ENCODE measurements at regions not wholly inside any gene's neighbourhood (a gene's known extent, or its start where the extent isn't known, plus 50 kb on each side); places are given as distances from the start of the nearest gene placed in this dataset.

GRCh38 chr14:38836539-38836938, 266.5 kb downstream of the SEC23A start:
- no peak for DNase-seq (ENCODE audit: low read depth, low spot score)
- Histone ChIP-seq H3K27me3 (ENCODE audit: control insufficient read depth, insufficient read depth, low read length) (no peaks in the 10 kb centered on the region), H3K9me3 (ENCODE audit: control insufficient read depth, insufficient read depth, low read length) (no peaks in the 10 kb centered on the region; the same call in 1 of the 2 replicates), H3K4me3 (ENCODE audit: low read depth, low read length) (no peak overlapping the region), H3K27ac (ENCODE audit: low read depth, low read length) (no peak overlapping the region)
- CTCF ChIA-PET = no interaction called here
- POLR2A ChIA-PET = no interaction called here
- TF ChIP-seq, protein P1, sequence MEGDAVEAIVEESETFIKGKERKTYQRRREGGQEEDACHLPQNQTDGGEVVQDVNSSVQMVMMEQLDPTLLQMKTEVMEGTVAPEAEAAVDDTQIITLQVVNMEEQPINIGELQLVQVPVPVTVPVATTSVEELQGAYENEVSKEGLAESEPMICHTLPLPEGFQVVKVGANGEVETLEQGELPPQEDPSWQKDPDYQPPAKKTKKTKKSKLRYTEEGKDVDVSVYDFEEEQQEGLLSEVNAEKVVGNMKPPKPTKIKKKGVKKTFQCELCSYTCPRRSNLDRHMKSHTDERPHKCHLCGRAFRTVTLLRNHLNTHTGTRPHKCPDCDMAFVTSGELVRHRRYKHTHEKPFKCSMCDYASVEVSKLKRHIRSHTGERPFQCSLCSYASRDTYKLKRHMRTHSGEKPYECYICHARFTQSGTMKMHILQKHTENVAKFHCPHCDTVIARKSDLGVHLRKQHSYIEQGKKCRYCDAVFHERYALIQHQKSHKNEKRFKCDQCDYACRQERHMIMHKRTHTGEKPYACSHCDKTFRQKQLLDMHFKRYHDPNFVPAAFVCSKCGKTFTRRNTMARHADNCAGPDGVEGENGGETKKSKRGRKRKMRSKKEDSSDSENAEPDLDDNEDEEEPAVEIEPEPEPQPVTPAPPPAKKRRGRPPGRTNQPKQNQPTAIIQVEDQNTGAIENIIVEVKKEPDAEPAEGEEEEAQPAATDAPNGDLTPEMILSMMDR (IDR thresholded peaks at IDR 0.05; ENCODE audit: low read depth, low read length) = no peak

DNA sequence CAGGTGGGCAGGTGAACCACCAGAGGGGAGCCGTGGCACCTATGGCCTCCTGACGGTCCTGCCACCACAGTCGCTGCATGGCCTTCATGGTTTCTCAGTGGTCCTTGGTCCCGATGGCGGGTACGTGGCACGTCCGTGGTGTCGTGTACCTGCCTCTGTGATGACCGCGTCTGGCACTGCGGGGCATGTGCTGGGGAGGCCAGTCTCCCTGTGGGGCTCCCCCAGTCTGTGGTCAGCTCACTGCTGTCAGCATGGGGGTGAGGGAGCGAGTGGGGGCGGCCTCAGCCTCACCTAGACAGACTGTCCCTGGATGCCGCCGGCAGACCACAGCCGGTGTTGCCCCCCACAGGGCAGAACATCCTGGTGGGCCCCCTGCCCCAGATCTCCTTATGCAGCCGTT, 267.2 kb downstream of the SEC23A start:
- Histone ChIP-seq H3K9me3 (ENCODE audit: control insufficient read depth, insufficient read depth, low read length) (no peaks in the 10 kb centered on the region; the same call in 1 of the 2 replicates), H3K27me3 (ENCODE audit: control insufficient read depth, insufficient read depth, low read length) (no peaks in the 10 kb centered on the region), H3K27ac (ENCODE audit: low read depth, low read length) (no peak overlapping the region), H3K4me3 (ENCODE audit: low read depth, low read length) (no peak overlapping the region)
- ChIA-PET POLR2A (no interaction called here), CTCF (no interaction called here)
- no peak for DNase-seq (ENCODE audit: low read depth, low spot score)
- TF ChIP-seq, protein P1 (IDR thresholded peaks at IDR 0.05; ENCODE audit: low read depth, low read length) = no peak

DNA sequence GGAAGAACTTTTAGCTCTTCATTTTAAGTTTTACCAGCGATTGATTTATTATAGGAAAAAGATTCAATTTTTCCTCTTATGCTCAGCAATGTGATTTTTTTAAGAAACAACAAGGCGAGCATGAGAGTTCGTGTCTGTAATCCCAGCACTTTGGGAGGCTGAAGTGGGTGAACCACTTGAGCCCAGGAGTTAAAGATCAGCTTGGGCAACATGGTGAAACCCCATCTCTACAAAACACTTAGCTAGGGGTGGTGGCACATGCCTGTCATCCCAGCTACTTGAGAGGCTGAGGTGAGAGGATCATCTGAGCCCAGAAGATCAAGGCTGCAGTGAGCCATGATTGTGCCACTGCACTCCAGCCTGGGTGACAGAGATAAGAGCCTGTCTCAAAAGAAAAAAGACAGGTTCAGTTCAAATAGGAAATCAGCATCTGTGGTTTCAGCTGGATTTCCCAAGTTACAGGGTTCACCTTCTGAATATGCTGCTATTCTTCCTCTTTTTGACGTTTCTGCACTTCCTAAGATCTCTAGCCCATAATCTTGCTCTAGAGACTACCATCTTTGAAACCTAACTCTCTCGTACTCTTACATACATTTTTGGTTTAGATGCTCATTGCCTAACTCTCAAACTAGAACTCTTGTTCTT, 274.7 kb downstream of the SEC23A start:
- Histone ChIP-seq H3K27me3 (ENCODE audit: control insufficient read depth, insufficient read depth, low read length) (no peaks in the 10 kb centered on the region), H3K9me3 (ENCODE audit: control insufficient read depth, insufficient read depth, low read length) (no peaks in the 10 kb centered on the region), H3K27ac (ENCODE audit: low read depth, low read length) (no peak overlapping the region), H3K4me3 (ENCODE audit: low read depth, low read length) (no peak overlapping the region)
- ChIA-PET POLR2A (no interaction called here), CTCF (interaction anchor here (0.6 to 1.1 kb wide), 3 partner anchors 180 to 954 kb away, joined by 3 read pairs; no protein-coding TSS in a partner anchor)
- TF ChIP-seq, protein P1 (IDR thresholded peaks at IDR 0.05; ENCODE audit: low read depth, low read length) = no peak
- DNase-seq (ENCODE audit: low read depth, low spot score) = no peak

- TF ChIP-seq, protein P1 (IDR thresholded peaks at IDR 0.05; ENCODE audit: low read depth, low read length) = no peak
Measured at GRCh38 chr14:38824706-38825105, 278.3 kb downstream of the SEC23A start.

GRCh38 chr14:38818555-38818954, 284.5 kb downstream of the SEC23A start:
- POLR2A ChIA-PET = no interaction called here
- no peaks in the 10 kb centered on the region for H3K9me3 ChIP-seq (ENCODE audit: control insufficient read depth, insufficient read depth, low read length)
- TF ChIP-seq, protein P1 (IDR thresholded peaks at IDR 0.05; ENCODE audit: low read depth, low read length) = no peak
- CTCF ChIA-PET = no interaction called here
- DNase-seq (ENCODE audit: low read depth, low spot score) = no peak
- no peak overlapping the region for H3K27ac ChIP-seq (ENCODE audit: low read depth, low read length)
- H3K27me3 ChIP-seq (ENCODE audit: control insufficient read depth, insufficient read depth, low read length) = no peaks in the 10 kb centered on the region
- no peak overlapping the region for H3K4me3 ChIP-seq (ENCODE audit: low read depth, low read length)

More at GRCh38 chr14:38824706-38825105, 278.3 kb downstream of the SEC23A start:
- CTCF ChIA-PET = no interaction called here
- no peak for DNase-seq (ENCODE audit: low read depth, low spot score)
- H3K4me3 ChIP-seq (ENCODE audit: low read depth, low read length) = no peak overlapping the region
- no peaks in the 10 kb centered on the region for H3K9me3 ChIP-seq (ENCODE audit: control insufficient read depth, insufficient read depth, low read length)
- H3K27ac ChIP-seq (ENCODE audit: low read depth, low read length) = no peak overlapping the region
- POLR2A ChIA-PET = no interaction called here
- no peaks in the 10 kb centered on the region for H3K27me3 ChIP-seq (ENCODE audit: control insufficient read depth, insufficient read depth, low read length)
